GM04504 (cell line): ENCODE measurements at regions not wholly inside any gene's neighbourhood (a gene's known extent, or its start where the extent isn't known, plus 50 kb on each side); places are given as distances from the start of the nearest gene placed in this dataset.
A peak's percentile ranks its signal among the peaks of the same experiment; 100 is the strongest.

ENCODE experiments used
- DNase-seq: peaks from one replicate; pipeline ENCODE4 v3.0.0-alpha.2; 2012; ENCODE audit warnings: low read depth

DNA sequence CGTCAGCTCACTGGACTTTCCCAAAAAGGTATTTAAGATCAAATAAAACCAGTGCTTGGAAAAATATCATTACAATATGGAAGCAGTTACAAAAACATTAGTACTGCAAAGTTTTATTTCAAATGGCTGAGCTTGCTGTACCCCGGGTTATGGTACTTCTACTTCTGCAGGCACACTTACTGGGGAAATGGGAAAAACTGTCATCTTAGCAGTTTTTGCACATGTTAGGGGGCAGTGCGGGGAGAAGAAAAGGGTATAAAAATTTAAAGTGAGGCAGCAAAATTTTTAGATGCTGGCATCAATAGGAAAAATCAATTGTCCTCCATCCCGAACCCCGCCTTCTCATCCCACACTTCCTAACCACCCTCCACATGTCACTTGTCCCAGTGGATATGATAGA lies 133.4 kb downstream of the ATG4C start:
- DNase-seq, result no peak

GRCh38 chr1:62917805-62918204 lies 133.9 kb downstream of the ATG4C start:
- DNase-seq, result no peak

- no peak for DNase-seq
Measured at GRCh38 chr1:62918700-62919099, 134.8 kb downstream of the ATG4C start.

DNA sequence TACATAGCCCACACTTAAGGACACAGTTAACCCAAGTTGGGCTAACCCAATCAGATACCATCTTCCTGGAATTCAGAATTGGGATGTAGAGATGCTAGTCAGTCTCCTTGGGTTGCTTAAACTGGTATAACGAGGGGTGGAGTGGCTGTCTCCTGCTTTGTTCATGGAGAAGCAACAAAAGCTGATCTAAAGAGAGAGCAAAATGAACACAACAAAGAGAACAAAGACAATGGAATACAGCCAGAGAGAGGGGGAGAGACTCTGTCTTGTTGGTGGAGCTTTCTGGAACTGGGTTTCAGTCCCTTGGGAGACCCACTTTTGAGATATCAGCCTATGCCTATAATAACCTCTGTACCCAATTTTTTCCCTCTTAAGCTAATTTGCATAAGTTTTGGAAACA lies 138.1 kb downstream of the ATG4C start:
- DNase-seq, result no peak

DNA sequence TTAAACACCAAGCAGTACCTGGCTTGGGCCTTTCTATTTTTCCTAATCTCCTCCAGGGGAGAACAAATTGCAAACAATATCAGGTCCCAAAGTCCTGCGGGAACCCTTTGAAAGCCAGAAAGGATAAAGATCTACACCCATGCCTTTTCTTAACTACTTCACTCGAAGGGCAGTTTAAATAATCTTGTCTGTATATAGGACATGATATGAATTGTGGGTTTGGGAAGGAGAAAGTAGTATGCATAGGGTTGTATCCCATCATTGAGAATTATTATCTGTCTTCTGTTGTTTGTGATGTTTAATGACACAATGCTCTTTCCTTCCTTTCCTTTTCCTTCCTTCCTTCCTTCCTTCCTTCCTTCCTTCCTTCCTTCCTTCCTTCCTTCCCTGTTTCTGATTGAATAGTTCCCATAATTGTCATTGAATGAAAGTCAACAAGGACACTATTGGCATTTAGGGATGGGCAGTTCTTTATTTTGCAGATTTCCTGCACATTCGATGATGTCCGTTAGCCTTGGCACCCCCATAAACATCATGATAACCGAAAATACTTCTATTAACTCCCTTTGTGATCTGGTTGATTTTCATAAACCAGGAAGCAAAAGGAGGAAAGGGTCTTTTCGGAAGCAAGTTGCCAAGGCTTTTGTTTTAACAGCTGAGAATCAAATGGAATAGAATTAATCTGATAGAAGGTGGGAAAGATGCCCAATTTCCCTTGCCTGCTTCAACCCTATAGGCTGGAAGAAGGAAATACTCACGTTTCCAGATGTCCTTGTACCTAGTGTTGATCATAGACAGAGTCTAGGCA lies 141.3 kb downstream of the ATG4C start:
- no peak for DNase-seq

DNA sequence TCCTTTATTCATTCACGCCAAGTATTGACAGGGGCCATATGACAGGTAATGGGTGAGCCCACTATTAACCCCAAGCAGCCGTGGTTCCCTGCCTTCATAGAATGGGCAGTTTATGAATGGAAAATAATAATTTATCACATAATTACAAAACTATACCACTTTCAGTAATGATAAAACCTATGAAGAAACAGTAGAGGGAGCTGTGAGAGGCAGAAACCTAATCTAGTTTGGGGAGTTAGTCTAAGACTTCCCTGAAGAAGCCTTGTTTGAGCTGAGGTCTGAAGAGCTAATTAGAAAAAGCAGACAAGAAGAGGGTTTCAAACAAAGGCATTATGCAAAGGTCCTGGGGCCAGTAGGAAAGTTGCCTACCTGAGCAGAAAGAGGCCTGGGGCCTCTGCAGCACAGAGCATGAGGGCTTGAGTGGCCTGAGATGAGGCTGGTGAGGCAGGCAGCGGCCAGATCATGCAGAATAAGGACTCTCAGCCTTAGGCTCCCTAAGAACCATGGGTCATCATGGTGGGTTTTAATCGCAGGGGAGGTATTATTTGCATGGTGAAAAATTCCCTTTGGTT lies 142.8 kb downstream of the ATG4C start:
- DNase-seq, result no peak

DNA sequence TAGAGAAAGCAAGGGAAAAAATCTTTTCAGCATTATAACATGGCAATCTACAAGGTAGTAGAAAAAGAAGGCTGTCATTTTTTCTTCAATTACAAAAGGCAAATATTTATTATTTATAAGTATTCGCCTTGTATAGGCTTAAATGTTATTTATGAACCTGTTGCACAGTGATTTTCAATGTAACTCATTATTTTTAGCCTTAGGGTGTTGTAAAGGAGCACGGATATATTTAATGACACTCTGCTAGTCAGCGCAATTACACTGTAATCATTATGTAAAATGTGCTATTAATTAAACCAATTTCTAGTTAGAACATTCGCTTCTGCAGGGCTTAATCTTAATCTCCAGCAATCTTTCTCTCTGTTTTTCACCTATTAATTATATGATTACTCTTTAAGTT lies 145.0 kb downstream of the ATG4C start:
- DNase-seq, result no peak

- no peak for DNase-seq
Measured at GRCh38 chr1:62937634-62938296, 153.8 kb downstream of the ATG4C start.

DNA sequence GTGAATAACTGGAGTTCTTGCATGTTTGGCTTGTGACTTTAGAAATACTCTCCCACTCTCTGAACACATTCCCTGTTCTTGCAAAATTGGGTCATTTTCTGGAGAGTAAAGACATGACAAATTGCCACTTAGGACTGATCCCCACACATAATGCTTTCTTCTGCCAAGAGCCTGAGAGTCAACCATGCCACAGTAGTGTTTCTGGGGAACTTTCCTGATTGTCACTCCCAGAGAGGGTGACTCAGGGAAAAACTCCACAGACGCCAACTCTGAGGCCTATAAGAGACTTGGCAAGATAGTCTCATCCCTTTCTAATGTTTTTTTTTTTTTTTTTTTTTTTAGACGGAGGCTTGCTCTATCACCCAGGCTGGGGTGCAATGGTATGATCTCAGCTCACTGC lies 157.8 kb downstream of the ATG4C start:
- no peak for DNase-seq

DNA sequence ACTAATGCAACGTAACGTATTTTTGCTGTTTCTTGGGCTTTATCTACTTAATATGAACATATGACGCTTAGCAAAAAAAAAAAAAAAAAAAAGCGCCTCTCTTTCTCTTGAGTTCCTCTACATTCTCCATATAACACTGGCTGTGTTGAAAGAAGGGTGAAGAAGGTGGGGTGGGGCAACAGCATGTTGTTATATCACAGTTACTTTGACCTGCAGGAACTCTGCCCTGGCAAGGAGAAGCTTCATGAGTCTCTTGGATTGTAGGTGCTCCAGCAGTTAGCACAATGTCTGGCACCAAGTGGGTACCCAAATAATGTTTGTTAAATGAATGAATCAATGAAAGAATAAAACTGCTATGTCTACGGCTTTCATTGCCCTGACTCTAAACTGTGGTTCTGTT lies 162.6 kb downstream of the ATG4C start:
- no peak for DNase-seq

DNA sequence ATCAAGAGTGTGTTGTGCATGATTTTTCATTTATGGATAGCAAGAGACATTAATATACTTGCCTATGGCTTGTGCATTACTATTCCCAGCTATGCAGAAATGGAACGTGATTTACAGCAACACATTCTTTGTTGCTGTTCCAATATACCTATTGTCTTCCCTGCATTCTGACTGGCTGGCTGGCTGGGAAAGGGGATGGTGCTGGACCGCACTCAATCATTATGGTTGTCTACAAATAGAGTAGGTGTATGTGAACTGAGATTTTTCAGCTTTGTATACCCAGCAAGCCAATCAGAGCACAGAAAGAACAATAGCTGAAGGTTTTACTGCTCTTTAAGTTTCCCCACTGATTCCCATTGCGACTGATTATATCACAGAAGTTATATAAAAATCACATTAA lies 167.5 kb downstream of the ATG4C start:
- no peak for DNase-seq

GRCh38 chr1:62952596-62952995 lies 168.7 kb downstream of the ATG4C start:
- DNase-seq, result no peak

DNA sequence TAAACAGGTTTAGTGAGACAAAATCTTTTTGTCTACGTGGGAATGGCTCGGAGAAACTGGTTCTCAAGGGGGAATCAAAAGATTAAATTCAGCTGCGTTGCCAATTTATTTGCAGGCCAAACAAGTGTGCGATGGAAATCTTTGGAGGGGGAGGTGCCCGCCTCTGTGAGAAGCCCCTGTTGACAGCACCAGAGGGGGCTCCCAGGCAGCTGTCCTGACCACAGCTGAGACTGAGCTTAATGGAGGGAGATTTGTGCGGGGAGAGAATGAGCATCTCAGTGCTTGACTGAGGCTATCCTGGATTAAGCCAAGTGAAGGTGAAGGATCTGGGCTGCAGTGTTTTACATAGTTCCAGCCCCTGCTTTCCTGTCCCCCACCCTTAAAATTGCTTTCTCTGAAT lies 169.7 kb downstream of the ATG4C start:
- DNase-seq, result no peak

DNA sequence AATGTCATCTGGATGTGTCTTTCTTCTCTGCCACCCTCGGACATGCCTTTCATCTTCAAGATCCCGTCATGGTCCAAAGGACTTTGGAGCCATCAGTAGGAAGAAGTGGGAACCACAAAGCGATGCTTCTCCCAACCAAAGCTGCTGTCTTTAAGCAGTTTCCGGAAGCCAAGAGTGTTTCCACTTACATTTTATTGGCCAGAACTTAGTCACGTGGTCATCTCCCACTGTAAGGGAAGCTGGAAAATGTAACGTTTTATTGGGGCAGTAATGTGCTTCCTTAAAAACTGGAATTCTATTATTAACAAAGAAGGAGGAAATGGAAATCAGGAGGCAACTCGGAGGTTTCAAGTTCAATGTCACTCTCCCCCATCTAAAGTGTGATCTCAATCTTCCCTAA lies 170.8 kb downstream of the ATG4C start:
- DNase-seq, result no peak

DNA sequence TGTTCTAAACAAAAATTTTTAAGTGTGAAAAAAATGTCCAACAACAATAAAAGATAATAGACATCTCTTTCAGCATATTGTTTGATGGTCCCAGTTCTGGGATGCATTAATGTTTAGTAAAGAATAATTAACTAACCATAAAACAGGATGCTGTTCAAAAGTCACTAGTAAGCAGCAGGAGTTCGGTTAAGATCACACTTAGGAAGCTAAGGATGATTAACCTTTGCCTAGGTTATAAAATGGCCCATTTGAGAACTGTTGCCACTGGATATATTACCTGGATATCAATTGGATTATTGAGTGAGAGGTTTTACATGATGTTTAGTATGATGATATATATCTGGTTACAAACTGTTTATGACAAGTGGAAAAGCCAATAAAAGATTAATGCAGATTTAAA lies 171.7 kb downstream of the ATG4C start:
- DNase-seq, result no peak

DNA sequence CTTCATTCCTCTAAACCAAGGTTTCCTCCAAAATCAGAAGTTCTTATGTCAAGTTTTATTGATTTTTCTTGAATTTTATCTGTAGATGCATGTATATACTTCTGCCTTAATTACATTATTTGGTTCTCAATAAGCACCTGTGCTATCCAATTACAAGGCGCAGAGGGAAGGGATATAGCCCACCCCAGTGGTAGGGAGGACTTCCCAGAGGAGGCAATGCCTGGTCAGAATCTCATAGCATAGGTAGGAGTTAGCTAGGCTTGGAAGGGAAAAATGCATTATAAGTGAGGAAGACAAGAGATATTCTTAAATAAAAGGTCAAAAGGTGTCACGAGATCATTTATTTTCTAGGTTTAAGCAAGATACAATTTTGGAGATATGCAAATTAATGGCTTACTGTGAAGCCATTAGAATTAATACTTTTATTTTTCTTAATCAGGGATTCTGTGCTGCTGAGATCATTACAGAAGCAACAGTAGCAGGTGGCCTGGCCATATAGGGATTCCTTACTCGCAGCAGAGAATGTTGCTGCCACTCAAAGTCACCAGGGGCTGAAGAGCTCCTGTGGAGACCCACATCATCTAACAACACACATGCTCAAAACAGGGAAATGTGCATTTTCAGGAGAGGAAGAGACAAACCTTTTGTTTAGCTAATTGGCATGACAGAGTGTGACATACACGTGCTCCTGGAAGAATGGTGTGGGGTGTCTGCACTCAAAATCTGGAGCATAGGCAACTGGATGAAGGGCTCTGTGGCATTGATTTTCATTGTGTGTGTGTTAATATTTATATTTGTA lies 178.3 kb downstream of the ATG4C start:
- DNase-seq, result no peak

- peak; percentile 9 for DNase-seq
Measured at GRCh38 chr1:62962901-62963776, 179.2 kb downstream of the ATG4C start.

DNA sequence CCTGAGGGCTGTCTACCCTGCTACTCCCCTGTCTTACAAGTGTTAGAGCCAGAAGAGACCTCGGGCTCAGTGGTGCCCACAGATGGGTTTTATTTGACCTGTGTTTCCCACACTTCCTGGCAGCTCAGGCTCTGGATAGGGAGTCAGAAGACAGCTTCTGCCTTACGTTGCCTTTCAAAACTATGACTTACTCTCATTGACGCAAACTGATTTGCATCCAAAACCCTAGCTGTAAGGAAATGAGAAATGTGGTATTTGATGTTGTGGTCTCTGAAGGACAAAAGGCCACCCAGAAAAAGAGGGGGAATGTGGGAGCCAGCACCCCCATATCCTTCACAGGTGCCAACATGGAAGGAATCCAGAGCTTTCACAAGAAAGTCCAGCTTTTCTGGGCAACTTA lies 180.2 kb downstream of the ATG4C start:
- DNase-seq, result no peak

DNA sequence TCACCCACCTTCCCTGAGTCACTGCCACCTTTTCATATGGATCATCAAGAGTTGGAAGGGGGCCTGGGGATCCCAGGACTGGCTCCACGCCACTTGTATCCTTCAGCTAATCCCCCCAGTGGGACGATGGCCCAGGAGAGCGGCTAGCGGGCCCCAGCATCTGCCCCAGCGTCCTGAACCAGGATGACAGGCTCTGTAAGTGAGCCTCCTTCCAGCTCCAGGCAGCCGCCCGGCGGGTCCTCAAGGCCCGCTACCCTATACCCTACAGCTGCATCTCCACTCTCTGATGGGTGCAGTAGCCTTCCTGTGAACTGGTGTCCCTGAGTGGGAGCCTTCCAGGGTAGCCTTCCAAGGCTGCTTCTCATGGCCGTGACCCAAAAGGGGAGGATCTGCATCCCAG lies 183.1 kb downstream of the ATG4C start:
- DNase-seq, result no peak

GRCh38 chr1:62977366-62977765 lies 193.4 kb downstream of the ATG4C start:
- no peak for DNase-seq

DNA sequence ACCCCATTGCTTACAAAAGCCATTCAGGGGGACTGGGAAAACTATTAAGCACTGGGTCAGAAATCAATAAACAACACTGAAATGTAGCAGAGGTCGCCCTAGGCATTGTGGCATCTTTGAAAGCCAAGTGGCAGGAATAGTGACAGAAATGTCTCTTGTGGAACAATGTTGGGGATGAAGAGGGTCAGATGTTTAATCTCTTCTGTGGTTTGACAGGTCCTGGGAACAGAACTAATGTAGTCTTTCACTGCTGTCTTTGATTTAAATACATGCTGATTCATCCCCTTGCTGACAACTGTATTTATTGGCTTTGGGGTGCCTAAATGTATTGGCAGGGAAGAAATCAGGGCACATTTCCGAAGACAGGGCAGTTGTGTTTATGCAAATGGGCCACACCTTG lies 194.8 kb downstream of the ATG4C start:
- no peak for DNase-seq

GRCh38 chr1:62981434-62981833 lies 197.5 kb downstream of the ATG4C start:
- no peak for DNase-seq
